ENCODE measurements at regions not wholly inside any gene's neighbourhood (a gene's known extent, or its start where the extent isn't known, plus 50 kb on each side); places are given as distances from the start of the nearest gene placed in this dataset.

GRCh38 chr13:105608104-105608503, 927.4 kb downstream of the EFNB2 start:
- Histone ChIP-seq H3K9me3 (ENCODE audit: control insufficient read depth in 5 of 5, low read length in 5 of 5) (no peaks in the 10 kb centered on the region), H3K27me3 (ENCODE audit: control insufficient read depth in 5 of 5, insufficient read depth in 4 of 5, low read length in 5 of 5) (peaks cover 0 to 2% (median 0%) of the 10 kb centered on the region in 5 donors), H3K4me1 (ENCODE audit: control insufficient read depth in 5 of 5, insufficient read depth in 5 of 5, low read length in 5 of 5) (no peaks in the 10 kb centered on the region), H3K9ac (ENCODE audit: low read length in 5 of 5) (no peak overlapping the region), H3K36me3 (ENCODE audit: control insufficient read depth in 5 of 5, insufficient read depth in 5 of 5, low read length in 5 of 5) (no peaks in the 10 kb centered on the region), H3K27ac (ENCODE audit: low read depth, low read length) (no peak overlapping the region), H3K4me3 (ENCODE audit: low read depth in 1 of 5, low read length in 5 of 5) (no peak overlapping the region)

GRCh38 chr13:105607426-105607825, 928.0 kb downstream of the EFNB2 start:
- Histone ChIP-seq H3K36me3 (ENCODE audit: control insufficient read depth in 5 of 5, insufficient read depth in 5 of 5, low read length in 5 of 5) (no peaks in the 10 kb centered on the region), H3K9ac (ENCODE audit: low read length in 5 of 5) (no peak overlapping the region), H3K27me3 (ENCODE audit: control insufficient read depth in 5 of 5, insufficient read depth in 4 of 5, low read length in 5 of 5) (peaks cover 0 to 2% (median 0%) of the 10 kb centered on the region in 5 donors), H3K9me3 (ENCODE audit: control insufficient read depth in 5 of 5, low read length in 5 of 5) (no peaks in the 10 kb centered on the region), H3K4me3 (ENCODE audit: low read depth in 1 of 5, low read length in 5 of 5) (no peak overlapping the region), H3K27ac (ENCODE audit: low read depth, low read length) (no peak overlapping the region), H3K4me1 (ENCODE audit: control insufficient read depth in 5 of 5, insufficient read depth in 5 of 5, low read length in 5 of 5) (no peaks in the 10 kb centered on the region)

GRCh38 chr13:105607016-105607415, 928.4 kb downstream of the EFNB2 start:
- no peaks in the 10 kb centered on the region for H3K27me3 ChIP-seq (ENCODE audit: control insufficient read depth in 5 of 5, insufficient read depth in 4 of 5, low read length in 5 of 5)
- H3K4me1 ChIP-seq (ENCODE audit: control insufficient read depth in 5 of 5, insufficient read depth in 5 of 5, low read length in 5 of 5), result no peaks in the 10 kb centered on the region
- no peaks in the 10 kb centered on the region for H3K9me3 ChIP-seq (ENCODE audit: control insufficient read depth in 5 of 5, low read length in 5 of 5)
- no peaks in the 10 kb centered on the region for H3K36me3 ChIP-seq (ENCODE audit: control insufficient read depth in 5 of 5, insufficient read depth in 5 of 5, low read length in 5 of 5)
- no peak overlapping the region for H3K4me3 ChIP-seq (ENCODE audit: low read depth in 1 of 5, low read length in 5 of 5)
- no peak overlapping the region for H3K9ac ChIP-seq (ENCODE audit: low read length in 5 of 5)
- H3K27ac ChIP-seq (ENCODE audit: low read depth, low read length), result no peak overlapping the region

GRCh38 chr13:105602956-105603670, 932.3 kb downstream of the EFNB2 start:
- no peaks in the 10 kb centered on the region for H3K9me3 ChIP-seq (ENCODE audit: control insufficient read depth in 5 of 5, low read length in 5 of 5)
- H3K9ac ChIP-seq (ENCODE audit: low read length in 5 of 5), result no peak overlapping the region
- no peaks in the 10 kb centered on the region for H3K4me1 ChIP-seq (ENCODE audit: control insufficient read depth in 5 of 5, insufficient read depth in 5 of 5, low read length in 5 of 5)
- no peak overlapping the region for H3K27ac ChIP-seq (ENCODE audit: low read depth, low read length)
- no peak overlapping the region for H3K4me3 ChIP-seq (ENCODE audit: low read depth in 1 of 5, low read length in 5 of 5)
- no peaks in the 10 kb centered on the region for H3K36me3 ChIP-seq (ENCODE audit: control insufficient read depth in 5 of 5, insufficient read depth in 5 of 5, low read length in 5 of 5)
- no peaks in the 10 kb centered on the region for H3K27me3 ChIP-seq (ENCODE audit: control insufficient read depth in 5 of 5, insufficient read depth in 4 of 5, low read length in 5 of 5)

GRCh38 chr13:105599477-105600037, 935.9 kb downstream of the EFNB2 start:
- H3K4me1 ChIP-seq (ENCODE audit: control insufficient read depth in 5 of 5, insufficient read depth in 5 of 5, low read length in 5 of 5), result no peaks in the 10 kb centered on the region
- no peak overlapping the region for H3K27ac ChIP-seq (ENCODE audit: low read depth, low read length)
- H3K27me3 ChIP-seq (ENCODE audit: control insufficient read depth in 5 of 5, insufficient read depth in 4 of 5, low read length in 5 of 5), result no peaks in the 10 kb centered on the region
- no peaks in the 10 kb centered on the region for H3K9me3 ChIP-seq (ENCODE audit: control insufficient read depth in 5 of 5, low read length in 5 of 5)
- no peak overlapping the region for H3K4me3 ChIP-seq (ENCODE audit: low read depth in 1 of 5, low read length in 5 of 5)
- no peaks in the 10 kb centered on the region for H3K36me3 ChIP-seq (ENCODE audit: control insufficient read depth in 5 of 5, insufficient read depth in 5 of 5, low read length in 5 of 5)
- no peak overlapping the region for H3K9ac ChIP-seq (ENCODE audit: low read length in 5 of 5)

GRCh38 chr13:105598529-105598928, 936.9 kb downstream of the EFNB2 start:
- Histone ChIP-seq H3K4me3 (ENCODE audit: low read depth in 1 of 5, low read length in 5 of 5) (no peak overlapping the region), H3K36me3 (ENCODE audit: control insufficient read depth in 5 of 5, insufficient read depth in 5 of 5, low read length in 5 of 5) (no peaks in the 10 kb centered on the region), H3K27ac (ENCODE audit: low read depth, low read length) (no peak overlapping the region), H3K9me3 (ENCODE audit: control insufficient read depth in 5 of 5, low read length in 5 of 5) (no peaks in the 10 kb centered on the region), H3K27me3 (ENCODE audit: control insufficient read depth in 5 of 5, insufficient read depth in 4 of 5, low read length in 5 of 5) (no peaks in the 10 kb centered on the region), H3K4me1 (ENCODE audit: control insufficient read depth in 5 of 5, insufficient read depth in 5 of 5, low read length in 5 of 5) (no peaks in the 10 kb centered on the region), H3K9ac (ENCODE audit: low read length in 5 of 5) (no peak overlapping the region)

- H3K4me3 ChIP-seq (ENCODE audit: low read depth in 1 of 5, low read length in 5 of 5), result no peak overlapping the region
- H3K4me1 ChIP-seq (ENCODE audit: control insufficient read depth in 5 of 5, insufficient read depth in 5 of 5, low read length in 5 of 5), result no peaks in the 10 kb centered on the region
- H3K9ac ChIP-seq (ENCODE audit: low read length in 5 of 5), result no peak overlapping the region
- H3K27me3 ChIP-seq (ENCODE audit: control insufficient read depth in 5 of 5, insufficient read depth in 4 of 5, low read length in 5 of 5), result no peaks in the 10 kb centered on the region
- no peaks in the 10 kb centered on the region for H3K36me3 ChIP-seq (ENCODE audit: control insufficient read depth in 5 of 5, insufficient read depth in 5 of 5, low read length in 5 of 5)
- H3K27ac ChIP-seq (ENCODE audit: low read depth, low read length), result no peak overlapping the region
- no peaks in the 10 kb centered on the region for H3K9me3 ChIP-seq (ENCODE audit: control insufficient read depth in 5 of 5, low read length in 5 of 5)
These were observed 937.9 kb downstream of the EFNB2 start for GRCh38 chr13:105597573-105597972.

- no peaks in the 10 kb centered on the region for H3K9me3 ChIP-seq (ENCODE audit: control insufficient read depth in 5 of 5, low read length in 5 of 5)
- H3K27me3 ChIP-seq (ENCODE audit: control insufficient read depth in 5 of 5, insufficient read depth in 4 of 5, low read length in 5 of 5), result no peaks in the 10 kb centered on the region
- no peaks in the 10 kb centered on the region for H3K36me3 ChIP-seq (ENCODE audit: control insufficient read depth in 5 of 5, insufficient read depth in 5 of 5, low read length in 5 of 5)
- H3K4me3 ChIP-seq (ENCODE audit: low read depth in 1 of 5, low read length in 5 of 5), result no peak overlapping the region
- H3K4me1 ChIP-seq (ENCODE audit: control insufficient read depth in 5 of 5, insufficient read depth in 5 of 5, low read length in 5 of 5), result no peaks in the 10 kb centered on the region
- H3K9ac ChIP-seq (ENCODE audit: low read length in 5 of 5), result no peak overlapping the region
- H3K27ac ChIP-seq (ENCODE audit: low read depth, low read length), result no peak overlapping the region
These were observed 940.0 kb downstream of the EFNB2 start for GRCh38 chr13:105595471-105595870.

- Histone ChIP-seq H3K27me3 (ENCODE audit: control insufficient read depth in 5 of 5, insufficient read depth in 4 of 5, low read length in 5 of 5) (no peaks in the 10 kb centered on the region), H3K4me1 (ENCODE audit: control insufficient read depth in 5 of 5, insufficient read depth in 5 of 5, low read length in 5 of 5) (no peaks in the 10 kb centered on the region), H3K9ac (ENCODE audit: low read length in 5 of 5) (no peak overlapping the region), H3K36me3 (ENCODE audit: control insufficient read depth in 5 of 5, insufficient read depth in 5 of 5, low read length in 5 of 5) (no peaks in the 10 kb centered on the region), H3K9me3 (ENCODE audit: control insufficient read depth in 5 of 5, low read length in 5 of 5) (no peaks in the 10 kb centered on the region), H3K27ac (ENCODE audit: low read depth, low read length) (no peak overlapping the region), H3K4me3 (ENCODE audit: low read depth in 1 of 5, low read length in 5 of 5) (no peak overlapping the region)
These were observed 944.2 kb downstream of the EFNB2 start for GRCh38 chr13:105591277-105591676.

GRCh38 chr13:105587786-105588185, 947.7 kb downstream of the EFNB2 start:
- Histone ChIP-seq H3K4me1 (ENCODE audit: control insufficient read depth in 5 of 5, insufficient read depth in 5 of 5, low read length in 5 of 5) (no peaks in the 10 kb centered on the region), H3K27ac (ENCODE audit: low read depth, low read length) (no peak overlapping the region), H3K9ac (ENCODE audit: low read length in 5 of 5) (no peak overlapping the region), H3K9me3 (ENCODE audit: control insufficient read depth in 5 of 5, low read length in 5 of 5) (no peaks in the 10 kb centered on the region), H3K36me3 (ENCODE audit: control insufficient read depth in 5 of 5, insufficient read depth in 5 of 5, low read length in 5 of 5) (no peaks in the 10 kb centered on the region), H3K27me3 (ENCODE audit: control insufficient read depth in 5 of 5, insufficient read depth in 4 of 5, low read length in 5 of 5) (no peaks in the 10 kb centered on the region), H3K4me3 (ENCODE audit: low read depth in 1 of 5, low read length in 5 of 5) (no peak overlapping the region)

Measured in subcutaneous abdominal adipose tissue (tissue), 5 donors.